Lower lobe of right lung (tissue), 2 donors: ENCODE measurements at regions not wholly inside any gene's neighbourhood (a gene's known extent, or its start where the extent isn't known, plus 50 kb on each side); places are given as distances from the start of the nearest gene placed in this dataset.

Experiments
- ATAC-seq, 2 donors: fragments of 200-7000 bp; cut with Tn5 transposase; one replicate each; pipeline ENCODE4 v1.9.1; 2020 to 2022; ENCODE audit warnings: mild to moderate bottlenecking in 2 of 2, moderate library complexity in 2 of 2
- DNase-seq: peaks from one replicate; pipeline ENCODE4 v3.0.0-alpha.2; 2020
- H3K27ac ChIP-seq: fragments of 200-600 bp; one replicate; pipeline ENCODE4 v1.8.0; 2022
- H3K27me3 ChIP-seq: fragments of 200-600 bp; one replicate; pipeline ENCODE4 v1.8.0; 2022; ENCODE audit warnings: low read depth
- H3K36me3 ChIP-seq: fragments of 200-600 bp; one replicate; pipeline ENCODE4 v1.8.0; 2022; ENCODE audit warnings: mild to moderate bottlenecking
- H3K4me1 ChIP-seq: fragments of 200-600 bp; one replicate; pipeline ENCODE4 v1.8.0; 2022
- H3K4me3 ChIP-seq: fragments of 200-600 bp; one replicate; pipeline ENCODE4 v1.8.0; 2022; ENCODE audit warnings: mild to moderate bottlenecking
- H3K9me3 ChIP-seq: fragments of 200-600 bp; one replicate; pipeline ENCODE4 v1.8.0; 2022
- intact Hi-C: fragments of 100-400 bp; cut with DNase I; formaldehyde crosslinking; loops from one replicate; pipeline ENCODE4 v1.11.0; 2022
- TF ChIP-seq, protein P1 (sequence below): fragments of 200-600 bp; IDR thresholded peaks from one replicate; pipeline ENCODE4 v1.8.0; 2022; ENCODE audit warnings: antibody characterized with exemption, mild to moderate bottlenecking
- donor health status: DM: no; HTN: yes; CAD: no; lungs with severe emphysema.

DNA sequence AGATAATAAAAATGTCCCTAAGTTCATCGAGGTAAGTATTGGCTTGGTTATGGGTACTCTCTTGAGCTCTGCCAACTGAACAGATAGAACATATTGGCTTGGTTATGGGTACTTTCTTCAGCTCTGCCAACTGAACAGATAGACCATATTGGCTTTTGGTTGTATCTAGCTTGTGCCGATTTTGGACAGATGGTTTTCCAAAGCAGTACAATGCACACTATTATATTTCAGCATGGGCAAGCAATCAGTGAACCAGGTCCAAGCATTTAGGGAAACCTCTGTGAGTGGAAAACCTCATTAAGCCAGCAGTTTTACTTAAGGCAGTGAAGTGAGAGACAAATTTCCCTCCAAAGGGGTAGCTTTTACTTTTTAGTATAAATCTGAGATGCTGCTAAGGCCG is 1440.5 kb upstream of the SPRY2 start:
- TF ChIP-seq, protein P1, sequence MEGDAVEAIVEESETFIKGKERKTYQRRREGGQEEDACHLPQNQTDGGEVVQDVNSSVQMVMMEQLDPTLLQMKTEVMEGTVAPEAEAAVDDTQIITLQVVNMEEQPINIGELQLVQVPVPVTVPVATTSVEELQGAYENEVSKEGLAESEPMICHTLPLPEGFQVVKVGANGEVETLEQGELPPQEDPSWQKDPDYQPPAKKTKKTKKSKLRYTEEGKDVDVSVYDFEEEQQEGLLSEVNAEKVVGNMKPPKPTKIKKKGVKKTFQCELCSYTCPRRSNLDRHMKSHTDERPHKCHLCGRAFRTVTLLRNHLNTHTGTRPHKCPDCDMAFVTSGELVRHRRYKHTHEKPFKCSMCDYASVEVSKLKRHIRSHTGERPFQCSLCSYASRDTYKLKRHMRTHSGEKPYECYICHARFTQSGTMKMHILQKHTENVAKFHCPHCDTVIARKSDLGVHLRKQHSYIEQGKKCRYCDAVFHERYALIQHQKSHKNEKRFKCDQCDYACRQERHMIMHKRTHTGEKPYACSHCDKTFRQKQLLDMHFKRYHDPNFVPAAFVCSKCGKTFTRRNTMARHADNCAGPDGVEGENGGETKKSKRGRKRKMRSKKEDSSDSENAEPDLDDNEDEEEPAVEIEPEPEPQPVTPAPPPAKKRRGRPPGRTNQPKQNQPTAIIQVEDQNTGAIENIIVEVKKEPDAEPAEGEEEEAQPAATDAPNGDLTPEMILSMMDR, result no peak
- Histone ChIP-seq H3K27me3 (no peaks in the 10 kb centered on the region), H3K4me3 (no peak overlapping the region), H3K4me1 (no peaks in the 10 kb centered on the region), H3K9me3 (no peaks in the 10 kb centered on the region), H3K27ac (no peak overlapping the region), H3K36me3 (no peaks in the 10 kb centered on the region)
- ATAC-seq (no peak), DNase-seq (no peak)
- intact Hi-C loops, result no loop called here

DNA sequence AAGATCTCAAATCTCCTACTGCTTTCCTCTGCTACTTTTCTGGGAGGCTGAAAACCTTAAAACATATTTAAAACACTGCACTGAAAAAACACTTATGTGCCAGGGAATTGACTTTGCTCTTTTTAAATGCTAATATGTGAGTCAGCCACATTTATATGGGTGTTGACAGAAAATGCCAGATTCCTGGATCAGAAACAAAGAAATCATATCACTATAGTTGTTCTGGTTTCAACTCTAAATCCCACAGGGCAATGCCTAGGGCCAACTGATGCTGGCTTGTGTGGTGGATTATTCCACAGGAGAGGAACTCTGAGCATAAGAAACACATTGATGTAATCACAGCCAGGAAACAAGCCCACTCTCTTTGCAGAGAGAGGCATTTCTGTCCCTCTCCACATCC is 1439.0 kb upstream of the SPRY2 start:
- DNase-seq (no peak), ATAC-seq (no peak)
- Histone ChIP-seq H3K36me3 (no peaks in the 10 kb centered on the region), H3K27me3 (no peaks in the 10 kb centered on the region), H3K9me3 (no peaks in the 10 kb centered on the region), H3K4me1 (no peaks in the 10 kb centered on the region), H3K4me3 (no peak overlapping the region), H3K27ac (no peak overlapping the region)
- intact Hi-C loops, result no loop called here
- TF ChIP-seq, protein P1, result no peak

DNA sequence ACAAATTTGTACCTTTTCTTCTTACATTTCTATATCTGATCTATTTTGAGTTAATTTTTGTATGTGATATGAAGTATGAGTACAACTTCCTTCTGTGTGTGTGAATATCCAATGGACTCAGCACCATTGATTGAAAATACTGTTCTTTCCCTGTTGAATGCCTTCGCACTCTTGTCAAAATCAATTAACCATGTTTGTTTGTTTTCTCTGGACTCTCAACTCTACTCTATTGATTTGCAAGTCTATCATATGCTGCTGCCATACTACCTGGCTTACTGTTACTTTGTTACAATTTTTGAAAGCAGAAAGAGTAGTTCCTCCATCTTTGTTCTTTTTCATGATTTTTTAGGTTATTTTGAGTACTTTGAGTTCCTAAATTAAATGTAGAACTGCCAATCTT is 1437.4 kb upstream of the SPRY2 start:
- H3K27me3 ChIP-seq, result no peaks in the 10 kb centered on the region
- H3K9me3 ChIP-seq, result no peaks in the 10 kb centered on the region
- no peak overlapping the region for H3K4me3 ChIP-seq
- TF ChIP-seq, protein P1, result no peak
- H3K36me3 ChIP-seq, result no peaks in the 10 kb centered on the region
- no peaks in the 10 kb centered on the region for H3K4me1 ChIP-seq
- no peak for DNase-seq
- ATAC-seq, result no peak
- H3K27ac ChIP-seq, result no peak overlapping the region
- intact Hi-C loops, result no loop called here

DNA sequence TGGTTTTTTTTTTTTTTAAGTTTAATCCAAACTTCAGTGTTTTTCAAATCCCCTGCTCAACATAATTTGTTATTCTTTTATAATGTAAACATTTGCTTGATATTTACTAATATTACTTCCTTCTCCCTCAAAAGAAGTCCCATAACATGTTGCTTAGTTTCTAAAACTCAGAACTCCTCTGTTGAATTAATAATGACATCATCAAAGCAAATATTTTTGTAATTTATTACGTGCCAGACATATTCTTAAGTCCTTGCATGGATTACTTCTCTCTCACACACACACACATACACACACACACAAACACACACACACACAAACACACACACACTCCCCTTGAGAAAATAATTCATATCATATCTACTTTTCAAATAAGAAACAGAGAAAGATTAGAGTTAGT is 1432.3 kb upstream of the SPRY2 start:
- TF ChIP-seq, protein P1, result no peak
- Histone ChIP-seq H3K27me3 (no peaks in the 10 kb centered on the region), H3K9me3 (no peaks in the 10 kb centered on the region), H3K4me1 (no peaks in the 10 kb centered on the region), H3K36me3 (no peaks in the 10 kb centered on the region), H3K4me3 (no peak overlapping the region), H3K27ac (no peak overlapping the region)
- intact Hi-C loops, result no loop called here
- DNase-seq (no peak), ATAC-seq (no peak)

DNA sequence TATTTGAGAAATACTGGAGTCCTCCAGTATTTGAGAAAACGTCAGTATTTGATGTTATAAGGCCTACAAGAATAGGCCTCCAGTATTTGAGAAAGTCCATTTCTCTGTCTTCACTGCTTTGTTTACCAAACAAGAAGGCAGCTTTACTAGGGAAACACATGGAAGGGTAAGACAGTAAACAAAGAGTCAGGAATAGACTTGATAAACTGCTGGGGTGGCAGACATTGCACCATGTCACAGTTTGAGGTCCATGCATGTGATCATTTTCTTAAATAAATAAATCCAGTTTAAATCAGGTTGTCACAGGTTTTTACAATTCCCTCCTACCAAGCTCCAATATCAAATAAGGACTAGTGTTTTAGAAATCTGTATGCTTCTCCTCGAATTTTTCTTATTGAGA is 1431.0 kb upstream of the SPRY2 start:
- H3K36me3 ChIP-seq, result no peaks in the 10 kb centered on the region
- H3K4me1 ChIP-seq, result no peaks in the 10 kb centered on the region
- H3K4me3 ChIP-seq, result no peak overlapping the region
- no peaks in the 10 kb centered on the region for H3K9me3 ChIP-seq
- H3K27me3 ChIP-seq, result no peaks in the 10 kb centered on the region
- TF ChIP-seq, protein P1, result no peak
- intact Hi-C loops, result no loop called here
- H3K27ac ChIP-seq, result no peak overlapping the region
- DNase-seq (no peak), ATAC-seq (no peak)
